Fibroblast of mammary gland (primary cell): ENCODE measurements at regions not wholly inside any gene's neighbourhood (a gene's known extent, or its start where the extent isn't known, plus 50 kb on each side); places are given as distances from the start of the nearest gene placed in this dataset.
"Not testable (repeated sequence)": the region's sequence is repeated elsewhere in the genome, so short reads cannot be mapped to it uniquely, and the experiment has no call there.

Source experiments
- DNase-seq: peaks from one replicate; pipeline ENCODE4 v3.0.0-alpha.2; 2010; ENCODE audit warnings: low read depth
- H3K4me3 ChIP-seq: 2 replicates; pipeline ENCODE4 v1.5.1; 2011; ENCODE audit warnings: low read depth, mild to moderate bottlenecking, low read length, moderate library complexity; ENCODE audit not compliant: control insufficient read depth
- CTCF ChIP-seq: conservative IDR thresholded peaks from 2 replicates; pipeline ENCODE4 v1.5.1; 2011; ENCODE audit warnings: low read depth, low read length, inconsistent platforms; ENCODE audit not compliant: control insufficient read depth, insufficient read depth

- DNase-seq = no peak
- no peak overlapping the region for H3K4me3 ChIP-seq
- no peak for TF ChIP-seq CTCF
Measured at GRCh38 chr15:23869396-23869795, 182.3 kb upstream of the NDN start.

DNA sequence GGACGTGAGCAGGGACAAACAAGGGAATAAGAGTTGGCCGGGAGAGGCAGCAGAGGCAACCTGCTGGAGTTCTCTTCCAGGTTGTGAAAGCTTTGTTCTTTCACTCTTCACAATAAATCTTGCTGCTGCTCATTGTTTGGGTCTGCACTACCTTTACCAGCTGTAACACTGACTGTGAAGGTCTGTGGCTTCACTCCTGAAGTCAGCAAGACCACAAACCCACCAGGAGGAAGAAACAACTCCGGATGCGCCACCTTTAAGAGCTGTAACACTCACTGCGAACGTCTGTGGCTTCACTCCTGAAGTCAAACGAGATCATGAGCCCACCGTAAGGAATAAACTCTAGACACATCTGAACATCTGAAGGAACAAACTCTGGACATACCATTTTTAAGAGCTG is 186.5 kb upstream of the NDN start:
- H3K4me3 ChIP-seq, DNase-seq: not testable (repeated sequence)

- H3K4me3 ChIP-seq = no peak overlapping the region
- TF ChIP-seq CTCF = peak; percentile 39
- peak; percentile 12 for DNase-seq
Measured at GRCh38 chr15:23877502-23878412, 190.7 kb upstream of the NDN start.

DNA sequence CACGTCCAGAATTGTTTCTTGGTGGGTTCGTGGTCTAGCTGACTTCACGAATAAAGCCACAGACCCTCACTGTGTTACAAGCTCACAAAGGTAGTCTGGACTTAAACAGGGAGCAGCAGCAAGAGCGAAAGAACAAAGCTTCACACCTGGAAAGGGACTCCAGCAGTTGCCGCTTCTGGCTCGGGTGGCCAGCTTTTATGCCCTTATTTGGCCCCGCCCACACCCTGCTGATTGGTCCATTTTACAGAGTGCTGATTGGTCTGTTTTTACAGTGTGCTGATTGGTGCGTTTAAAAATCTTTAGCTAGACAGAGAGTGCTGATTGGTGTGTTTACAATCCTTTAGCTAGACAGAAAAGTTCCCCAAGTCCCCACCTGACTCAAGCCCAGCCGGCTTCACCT is 194.2 kb upstream of the NDN start:
- H3K4me3 ChIP-seq = no peak overlapping the region
- no peak for DNase-seq
- TF ChIP-seq CTCF = no peak

- TF ChIP-seq CTCF = no peak
- no peak overlapping the region for H3K4me3 ChIP-seq
Measured at GRCh38 chr15:23890218-23890617, 203.1 kb upstream of the NDN start.

GRCh38 chr15:23897091-23897490 is 210.0 kb upstream of the NDN start:
- TF ChIP-seq CTCF = no peak
- no peak overlapping the region for H3K4me3 ChIP-seq
- no peak for DNase-seq

More at GRCh38 chr15:23890218-23890617, 203.1 kb upstream of the NDN start:
- no peak for DNase-seq

- DNase-seq = no peak
- no peak overlapping the region for H3K4me3 ChIP-seq
- no peak for TF ChIP-seq CTCF
Measured at GRCh38 chr15:23897531-23897930, 210.4 kb upstream of the NDN start.
